NCI-H226 (cell line): ENCODE measurements at regions not wholly inside any gene's neighbourhood (a gene's known extent, or its start where the extent isn't known, plus 50 kb on each side); places are given as distances from the start of the nearest gene placed in this dataset.
A peak's percentile ranks its signal among the peaks of the same experiment; 100 is the strongest.

Experiments used
- DNase-seq: peaks from one replicate; pipeline ENCODE4 v3.0.0-alpha.2; 2015

- DNase-seq, result no peak
These were observed 527.7 kb upstream of the CELF2 start for GRCh38 chr10:10489805-10490571.

- DNase-seq, result no peak
These were observed 527.1 kb upstream of the CELF2 start for GRCh38 chr10:10490581-10490980.

GRCh38 chr10:10492420-10492819 lies 525.3 kb upstream of the CELF2 start:
- no peak for DNase-seq

GRCh38 chr10:10493833-10494232 lies 523.8 kb upstream of the CELF2 start:
- DNase-seq, result no peak

GRCh38 chr10:10497245-10497644 lies 520.4 kb upstream of the CELF2 start:
- no peak for DNase-seq

GRCh38 chr10:10498781-10499180 lies 518.9 kb upstream of the CELF2 start:
- no peak for DNase-seq

GRCh38 chr10:10499839-10500238 lies 517.8 kb upstream of the CELF2 start:
- DNase-seq, result peak; percentile 61

- peak; percentile 79 for DNase-seq
These were observed 516.7 kb upstream of the CELF2 start for GRCh38 chr10:10500937-10501336.

GRCh38 chr10:10503772-10504171 lies 513.9 kb upstream of the CELF2 start:
- DNase-seq, result no peak

- DNase-seq, result no peak
These were observed 509.5 kb upstream of the CELF2 start for GRCh38 chr10:10508211-10508610.

- no peak for DNase-seq
These were observed 507.5 kb upstream of the CELF2 start for GRCh38 chr10:10510179-10510578.

- no peak for DNase-seq
These were observed 504.6 kb upstream of the CELF2 start for GRCh38 chr10:10513067-10513466.

- DNase-seq, result no peak
These were observed 503.8 kb upstream of the CELF2 start for GRCh38 chr10:10513898-10514297.

- DNase-seq, result no peak
These were observed 502.9 kb upstream of the CELF2 start for GRCh38 chr10:10514797-10515196.

GRCh38 chr10:10515479-10516204 lies 502.0 kb upstream of the CELF2 start:
- no peak for DNase-seq

- DNase-seq, result no peak
These were observed 501.1 kb upstream of the CELF2 start for GRCh38 chr10:10516346-10517130.

GRCh38 chr10:10517866-10518265 lies 499.8 kb upstream of the CELF2 start:
- DNase-seq, result no peak

- DNase-seq, result no peak
These were observed 498.0 kb upstream of the CELF2 start for GRCh38 chr10:10519674-10520073.

- DNase-seq, result no peak
These were observed 496.9 kb upstream of the CELF2 start for GRCh38 chr10:10520491-10521385.

GRCh38 chr10:10526846-10527245 lies 490.8 kb upstream of the CELF2 start:
- no peak for DNase-seq

- no peak for DNase-seq
These were observed 489.7 kb upstream of the CELF2 start for GRCh38 chr10:10527861-10528562.

- DNase-seq, result no peak
These were observed 489.1 kb upstream of the CELF2 start for GRCh38 chr10:10528563-10528910.
